ENCODE measurements at regions not wholly inside any gene's neighbourhood (a gene's known extent, or its start where the extent isn't known, plus 50 kb on each side); places are given as distances from the start of the nearest gene placed in this dataset.

- no peak for TF ChIP-seq POLR2AphosphoS5 (IDR thresholded peaks at IDR 0.05; ENCODE audit: low read depth, low read length)
- TF ChIP-seq TAF1 (IDR thresholded peaks at IDR 0.05; ENCODE audit: borderline replicate concordance, low read depth, low read length), result no peak
Measured at GRCh38 chr10:4390219-4390618, 435.8 kb upstream of the AKR1E2 start.

Data from GM12892 (cell line).